ENCODE measurements at regions not wholly inside any gene's neighbourhood (a gene's known extent, or its start where the extent isn't known, plus 50 kb on each side); places are given as distances from the start of the nearest gene placed in this dataset.

- Mint-ChIP-seq H3K27ac (no peak overlapping the region), H3K4me1 (no peaks in the 10 kb centered on the region), H3K9me3 (ENCODE audit: insufficient read depth) (no peaks in the 10 kb centered on the region), H3K27me3 (peaks cover 3% of the 10 kb centered on the region), H3K4me3 (no peak overlapping the region)
- ChIA-PET POLR2A (no interaction called here), CTCF (no interaction called here)
- TF ChIP-seq CTCF (IDR thresholded peaks at IDR 0.05) (no peak), EZH2 (IDR thresholded peaks at IDR 0.05; ENCODE audit: borderline replicate concordance, insufficient read depth, low read depth, low read length, poor library complexity, severe bottlenecking) (no peak)
- no peak overlapping the region for H3K27ac ChIP-seq (ENCODE audit: low read length in 2 of 2)
- H3K4me2 ChIP-seq (replicated peaks; ENCODE audit: low read depth, low read length, poor library complexity, severe bottlenecking): no peak overlapping the region
- no peaks in the 10 kb centered on the region for H3K79me2 ChIP-seq (ENCODE audit: control insufficient read depth, insufficient read depth, low read length)
- no peaks in the 10 kb centered on the region for H3K27me3 ChIP-seq (replicated peaks in 1 of 4; ENCODE audit: control extremely low read depth in 1 of 4, control insufficient read depth in 3 of 4, insufficient read depth in 4 of 4, low read length in 3 of 4)
- intact Hi-C loops (cut with micrococcal nuclease): no loop called here
- H3K36me3 ChIP-seq (replicated peaks in 1 of 2; ENCODE audit: control extremely low read depth in 1 of 2, control insufficient read depth in 1 of 2, extremely low read depth in 1 of 2, insufficient read depth in 2 of 2, low read length in 1 of 2): no peaks in the 10 kb centered on the region
- no peaks in the 10 kb centered on the region for H3K4me1 ChIP-seq (ENCODE audit: control insufficient read depth in 2 of 2, insufficient read depth in 2 of 2, low read length in 2 of 2)
- ATAC-seq (ENCODE audit: low read depth) (no peak), DNase-seq (no peak)
- H3K4me3 ChIP-seq (ENCODE audit: control extremely low read depth in 1 of 5, extremely low read depth in 1 of 5, insufficient read depth in 1 of 5, low read depth in 2 of 5, low read length in 4 of 5): no peak overlapping the region
- H2AFZ ChIP-seq (ENCODE audit: insufficient read depth, low read depth, low read length, poor library complexity, severe bottlenecking): no peak overlapping the region
- H4K20me1 ChIP-seq (ENCODE audit: control insufficient read depth, insufficient read depth, low read length, poor library complexity, severe bottlenecking): no peaks in the 10 kb centered on the region
- H3K9me3 ChIP-seq (ENCODE audit: control extremely low read depth in 1 of 3, control insufficient read depth in 2 of 3, insufficient read depth in 1 of 3, low read length in 2 of 3): no peaks in the 10 kb centered on the region
- WGBS (ENCODE audit: insufficient coverage): 93% methylated on average over 37 of the region's 38 CpGs
- H3K9ac ChIP-seq (ENCODE audit: low read length): no peak overlapping the region
These were observed 882.7 kb downstream of the BRD1 start for GRCh38 chr22:48944751-48945620.

DNA sequence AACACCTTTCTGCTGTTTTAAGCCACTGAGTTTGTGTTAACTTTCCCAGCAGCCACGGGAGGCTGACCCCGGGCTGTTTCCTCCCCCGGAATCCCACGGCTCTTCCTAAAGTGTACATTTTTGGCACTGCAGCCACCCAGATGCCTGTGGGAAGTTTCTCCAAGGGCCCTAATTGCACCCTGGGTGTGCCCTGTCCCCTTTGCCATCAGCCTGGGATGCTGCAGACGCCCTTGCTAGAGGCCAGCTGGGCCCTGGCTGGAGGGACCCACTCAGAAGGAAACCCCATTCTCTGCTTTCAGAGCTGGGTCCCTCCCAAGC, 883.3 kb downstream of the BRD1 start:
- no peak for DNase-seq
- Mint-ChIP-seq H3K4me1 (no peaks in the 10 kb centered on the region), H3K27ac (no peak overlapping the region), H3K9me3 (ENCODE audit: insufficient read depth) (no peaks in the 10 kb centered on the region), H3K27me3 (peaks cover 3% of the 10 kb centered on the region), H3K4me3 (no peak overlapping the region)
- Histone ChIP-seq H3K27me3 (replicated peaks in 1 of 4; ENCODE audit: control extremely low read depth in 1 of 4, control insufficient read depth in 3 of 4, insufficient read depth in 4 of 4, low read length in 3 of 4) (no peaks in the 10 kb centered on the region), H4K20me1 (ENCODE audit: control insufficient read depth, insufficient read depth, low read length, poor library complexity, severe bottlenecking) (no peaks in the 10 kb centered on the region), H3K27ac (ENCODE audit: low read length in 2 of 2) (no peak overlapping the region), H3K4me1 (ENCODE audit: control insufficient read depth in 2 of 2, insufficient read depth in 2 of 2, low read length in 2 of 2) (no peaks in the 10 kb centered on the region), H3K79me2 (ENCODE audit: control insufficient read depth, insufficient read depth, low read length) (no peaks in the 10 kb centered on the region), H2AFZ (ENCODE audit: insufficient read depth, low read depth, low read length, poor library complexity, severe bottlenecking) (no peak overlapping the region), H3K9ac (ENCODE audit: low read length) (no peak overlapping the region), H3K36me3 (replicated peaks in 1 of 2; ENCODE audit: control extremely low read depth in 1 of 2, control insufficient read depth in 1 of 2, extremely low read depth in 1 of 2, insufficient read depth in 2 of 2, low read length in 1 of 2) (no peaks in the 10 kb centered on the region), H3K4me3 (ENCODE audit: control extremely low read depth in 1 of 5, extremely low read depth in 1 of 5, insufficient read depth in 1 of 5, low read depth in 2 of 5, low read length in 4 of 5) (no peak overlapping the region), H3K4me2 (replicated peaks; ENCODE audit: low read depth, low read length, poor library complexity, severe bottlenecking) (no peak overlapping the region), H3K9me3 (ENCODE audit: control extremely low read depth in 1 of 3, control insufficient read depth in 2 of 3, insufficient read depth in 1 of 3, low read length in 2 of 3) (no peaks in the 10 kb centered on the region)
- ATAC-seq (ENCODE audit: low read depth): no peak
- CTCF ChIA-PET: interaction anchor here (1.4 kb wide), 1 partner anchor 10 kb away, joined by 4 read pairs; no protein-coding TSS in a partner anchor
- POLR2A ChIA-PET: no interaction called here
- no peak for TF ChIP-seq CTCF (IDR thresholded peaks at IDR 0.05)
- no peak for TF ChIP-seq EZH2 (IDR thresholded peaks at IDR 0.05; ENCODE audit: borderline replicate concordance, insufficient read depth, low read depth, low read length, poor library complexity, severe bottlenecking)
- 86% methylated on average over 5 of the region's 5 CpGs for WGBS (ENCODE audit: insufficient coverage)
- intact Hi-C loops (cut with micrococcal nuclease): no loop called here
